HUDEP-2 (cell line): ENCODE measurements at regions not wholly inside any gene's neighbourhood (a gene's known extent, or its start where the extent isn't known, plus 50 kb on each side); places are given as distances from the start of the nearest gene placed in this dataset.
A peak's percentile ranks its signal among the peaks of the same experiment; 100 is the strongest.

Source experiments
- DNase-seq, 76 experiments: peaks; one replicate each; lab custom pipeline; 2025; ENCODE audit not compliant: unreplicated experiment in 76 of 76; lab: John Stamatoyannopoulos, UW

- no peak for DNase-seq
Observed at GRCh38 chr2:48132271-48132625, 182.2 kb upstream of the FOXN2 start.

- DNase-seq, result peak in 13 of 76 experiments; percentile 1 to 34 (median 22)
Observed at GRCh38 chr2:48134704-48135103, 179.8 kb upstream of the FOXN2 start.

DNA sequence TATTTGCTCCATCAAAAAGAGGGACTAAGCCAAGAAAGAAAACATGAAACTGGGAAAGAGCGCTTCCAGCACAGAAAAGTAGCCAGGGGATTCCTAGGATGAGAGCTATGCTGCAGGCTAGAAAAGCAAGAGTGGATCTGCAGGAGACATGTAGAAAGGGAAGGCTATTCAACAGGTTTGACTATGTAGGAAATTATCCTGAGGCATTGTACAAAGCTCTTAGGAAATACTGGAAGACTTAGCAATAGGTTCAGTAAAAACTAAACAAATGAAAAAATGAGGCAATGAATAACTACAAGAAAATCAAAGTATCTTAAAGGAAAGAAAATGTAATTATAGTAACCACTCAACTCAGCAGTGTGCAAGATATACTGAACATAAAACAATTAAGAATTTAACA is 178.7 kb upstream of the FOXN2 start:
- DNase-seq, result no peak

DNA sequence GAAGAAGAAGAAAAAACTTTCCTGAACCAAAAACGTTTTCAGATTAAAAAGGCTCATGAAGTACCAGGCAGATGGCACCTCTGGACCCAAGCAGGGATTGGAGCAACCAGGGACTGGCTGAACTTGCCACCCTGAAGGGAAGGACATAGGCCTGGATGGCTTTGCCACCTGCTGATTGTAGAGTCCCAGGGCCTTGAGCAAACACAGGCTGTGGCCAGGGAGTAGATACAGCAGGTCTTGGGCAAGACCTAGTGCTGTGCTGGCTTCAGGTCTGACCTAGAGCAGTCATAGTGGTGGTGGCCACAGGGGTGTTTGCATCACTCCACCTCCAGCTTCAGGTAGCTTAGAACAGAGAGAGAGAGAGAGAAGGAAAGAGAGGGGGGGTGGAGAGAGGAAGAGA is 176.7 kb upstream of the FOXN2 start:
- no peak for DNase-seq

DNA sequence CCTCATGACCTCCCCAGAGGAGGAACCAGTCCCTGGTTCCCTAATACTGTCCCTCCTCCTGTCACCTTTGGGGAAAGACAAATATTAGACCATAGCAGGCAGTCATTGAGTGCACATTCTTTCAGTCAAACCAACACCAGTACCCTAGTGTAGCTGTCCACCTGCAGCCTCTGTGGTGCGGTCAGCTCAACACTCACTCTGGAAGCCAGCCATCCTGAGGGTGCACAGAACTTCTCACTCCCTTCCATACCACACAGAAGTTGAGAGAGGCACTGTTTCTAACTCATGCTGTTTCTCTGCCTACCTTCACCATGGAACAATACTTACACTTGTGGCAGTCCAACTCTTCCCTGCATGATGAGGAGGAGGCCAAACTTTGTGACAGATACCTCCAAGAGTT is 175.6 kb upstream of the FOXN2 start:
- DNase-seq, result no peak

GRCh38 chr2:48140586-48140985 is 173.9 kb upstream of the FOXN2 start:
- DNase-seq, result no peak

GRCh38 chr2:48144777-48145176 is 169.7 kb upstream of the FOXN2 start:
- DNase-seq, result peak in 13 of 76 experiments; percentile 3 to 48 (median 16)

- DNase-seq, result peak in 63 of 76 experiments; percentile 3 to 84 (median 47)
Observed at GRCh38 chr2:48145845-48146452, 168.5 kb upstream of the FOXN2 start.

- no peak for DNase-seq
Observed at GRCh38 chr2:48146552-48146951, 167.9 kb upstream of the FOXN2 start.

GRCh38 chr2:48147719-48148118 is 166.8 kb upstream of the FOXN2 start:
- DNase-seq, result no peak

- peak in 73 of 76 experiments; percentile 23 to 87 (median 63) for DNase-seq
Observed at GRCh38 chr2:48148841-48149430, 165.5 kb upstream of the FOXN2 start.

- no peak for DNase-seq
Observed at GRCh38 chr2:48157150-48157549, 157.3 kb upstream of the FOXN2 start.

DNA sequence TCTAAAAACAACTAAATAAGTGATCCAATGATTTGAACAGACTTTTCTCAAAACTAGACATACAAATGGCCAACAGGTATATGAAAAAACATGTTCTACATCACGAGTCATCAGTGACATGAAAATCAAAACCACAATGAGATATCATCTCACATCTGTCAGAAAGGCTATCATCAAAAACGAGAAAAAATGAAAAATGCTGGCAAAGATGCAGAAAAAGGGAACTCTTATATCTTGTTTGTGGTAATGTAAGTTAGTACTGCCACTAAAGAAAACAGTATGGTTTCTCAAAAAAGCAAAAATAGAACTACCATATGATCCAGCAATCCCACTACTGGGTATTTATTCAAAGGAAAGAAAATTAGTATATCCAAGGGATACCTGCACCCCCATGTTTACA is 152.9 kb upstream of the FOXN2 start:
- DNase-seq, result peak in 1 of 76 experiments; percentile 1

- no peak for DNase-seq
Observed at GRCh38 chr2:48162742-48163141, 151.7 kb upstream of the FOXN2 start.

GRCh38 chr2:48165070-48165753 is 149.3 kb upstream of the FOXN2 start:
- no peak for DNase-seq

GRCh38 chr2:48169141-48169592 is 145.3 kb upstream of the FOXN2 start:
- DNase-seq, result no peak

DNA sequence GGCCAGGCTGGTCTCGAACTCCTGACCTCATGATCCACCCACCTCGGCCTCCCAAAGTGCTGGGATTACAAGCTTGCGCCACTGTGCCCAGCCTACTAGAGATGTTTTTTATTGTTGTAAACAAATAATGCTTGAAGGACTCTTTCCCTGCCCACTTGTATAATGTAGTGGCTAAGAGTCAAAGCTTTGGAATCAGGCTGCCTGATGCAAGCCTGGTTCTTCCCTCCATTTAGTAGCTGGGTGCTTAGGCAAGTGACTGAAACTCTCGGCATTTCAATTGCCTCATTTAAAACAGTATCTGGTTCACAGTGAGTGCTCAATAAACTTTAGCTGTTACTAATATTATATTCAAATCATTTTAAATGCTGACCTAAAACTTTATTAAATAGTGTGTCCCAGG is 144.2 kb upstream of the FOXN2 start:
- DNase-seq, result no peak

- DNase-seq, result no peak
Observed at GRCh38 chr2:48173141-48173540, 141.3 kb upstream of the FOXN2 start.

GRCh38 chr2:48174503-48174902 is 140.0 kb upstream of the FOXN2 start:
- no peak for DNase-seq

DNA sequence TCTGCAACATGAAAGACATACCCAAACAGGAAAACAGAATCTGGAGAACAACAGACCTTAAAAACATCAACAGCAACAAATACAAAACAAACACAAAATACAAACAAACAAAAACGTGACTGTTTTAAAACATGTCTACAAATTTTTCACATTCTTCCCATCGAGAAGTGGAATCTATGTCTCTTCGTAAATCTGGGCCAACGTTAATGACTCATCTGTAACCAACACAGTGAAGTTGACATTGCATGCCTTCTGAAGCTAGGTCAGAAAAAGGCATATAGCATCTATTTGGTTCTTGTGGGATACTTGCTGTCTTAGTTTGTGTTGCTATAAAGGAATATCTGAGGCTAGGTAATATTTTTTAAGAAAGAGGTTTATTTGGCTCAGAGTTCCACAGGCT is 139.2 kb upstream of the FOXN2 start:
- no peak for DNase-seq

- no peak for DNase-seq
Observed at GRCh38 chr2:48175656-48176055, 138.8 kb upstream of the FOXN2 start.

DNA sequence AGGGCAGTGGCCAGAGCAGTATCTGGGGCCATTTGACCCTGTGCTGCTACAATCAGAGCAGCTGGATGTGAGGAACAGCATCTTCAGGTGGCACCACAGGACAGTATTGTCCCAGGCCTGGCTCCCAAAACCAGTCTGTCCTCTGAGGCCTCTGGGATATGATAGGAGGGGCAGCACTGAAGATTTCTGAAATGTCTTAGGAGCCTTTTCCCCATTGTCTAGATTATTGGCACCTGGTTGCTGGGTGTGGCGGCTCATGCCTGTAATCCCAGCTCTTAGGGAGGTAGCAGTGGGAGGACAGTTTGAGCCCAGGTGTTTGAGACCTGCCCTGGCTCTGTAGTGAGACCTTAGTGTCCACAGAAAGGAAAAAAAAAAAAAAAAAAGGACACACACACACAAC is 137.6 kb upstream of the FOXN2 start:
- no peak for DNase-seq
